H9 (cell line): ENCODE measurements at regions not wholly inside any gene's neighbourhood (a gene's known extent, or its start where the extent isn't known, plus 50 kb on each side); places are given as distances from the start of the nearest gene placed in this dataset.

Experiments used
- DNase-seq: peaks from one replicate; pipeline ENCODE4 v3.0.0-alpha.2; 2017
- H2AFZ ChIP-seq: one replicate; pipeline ENCODE4 v1.6.1; 2013; ENCODE audit warnings: mild to moderate bottlenecking, low read length, control low read depth, moderate library complexity
- H2AK5ac ChIP-seq: 2 replicates; pipeline ENCODE4 v1.6.1; 2013; ENCODE audit warnings: low read length, control low read depth, mixed read lengths; ENCODE audit not compliant: insufficient read length
- H2BK120ac ChIP-seq: one replicate; pipeline ENCODE4 v1.6.1; 2013; ENCODE audit warnings: low read depth, mild to moderate bottlenecking, low read length, control low read depth, inconsistent platforms; ENCODE audit not compliant: poor library complexity, severe bottlenecking
- H2BK12ac ChIP-seq: 2 replicates; pipeline ENCODE4 v1.6.1; 2013; ENCODE audit warnings: low read length, control low read depth, mixed read lengths, low read depth; ENCODE audit not compliant: insufficient read length
- H2BK15ac ChIP-seq: 2 replicates; pipeline ENCODE4 v1.6.1; 2013; ENCODE audit warnings: low read depth, low read length, control low read depth
- H2BK20ac ChIP-seq: one replicate; pipeline ENCODE4 v1.6.1; 2013; ENCODE audit warnings: low read depth, mild to moderate bottlenecking, low read length, control low read depth, inconsistent platforms; ENCODE audit not compliant: poor library complexity, severe bottlenecking
- H2BK5ac ChIP-seq: 2 replicates; pipeline ENCODE4 v1.6.1; 2013; ENCODE audit warnings: low read length, control low read depth, mixed read lengths; ENCODE audit not compliant: insufficient read length
- H3K14ac ChIP-seq: 2 replicates; pipeline ENCODE4 v1.6.1; 2013; ENCODE audit warnings: low read length, control low read depth; ENCODE audit not compliant: insufficient read depth
- H3K18ac ChIP-seq: 2 replicates; pipeline ENCODE4 v1.6.1; 2013; ENCODE audit warnings: low read depth, mild to moderate bottlenecking, mixed read lengths, low read length, control low read depth; ENCODE audit not compliant: insufficient read length
- H3K23ac ChIP-seq: 2 replicates; pipeline ENCODE4 v1.6.1; 2013; ENCODE audit warnings: low read length, control low read depth, mixed read lengths, low read depth; ENCODE audit not compliant: insufficient read length
- H3K23me2 ChIP-seq: 2 replicates; pipeline ENCODE4 v1.6.1; 2013; ENCODE audit warnings: low read depth, mild to moderate bottlenecking, mixed read lengths, low read length, control low read depth; ENCODE audit not compliant: insufficient read length, poor library complexity, severe bottlenecking
- H3K27ac ChIP-seq: 2 replicates; pipeline ENCODE4 v1.5.1; 2013; ENCODE audit warnings: low read length, control low read depth, mixed read lengths, low read depth; ENCODE audit not compliant: insufficient read length
- H3K27me3 ChIP-seq: 2 replicates; pipeline ENCODE4 v1.6.1; 2013; ENCODE audit warnings: low read length, control low read depth, inconsistent platforms; ENCODE audit not compliant: insufficient read depth
- H3K4ac ChIP-seq: 2 replicates; pipeline ENCODE4 v1.6.1; 2013; ENCODE audit warnings: low read depth, mild to moderate bottlenecking, control low read depth, inconsistent platforms, low read length, moderate library complexity
- H3K4me1 ChIP-seq: 2 replicates; pipeline ENCODE4 v1.6.1; 2013; ENCODE audit warnings: low read length, control low read depth, inconsistent platforms; ENCODE audit not compliant: insufficient read depth
- H3K4me2 ChIP-seq: 2 replicates; pipeline ENCODE4 v1.6.1; 2013; ENCODE audit warnings: low read length, control low read depth, mixed read lengths; ENCODE audit not compliant: insufficient read length, insufficient read depth
- H3K56ac ChIP-seq: 2 replicates; pipeline ENCODE4 v1.6.1; 2013; ENCODE audit warnings: low read depth, mild to moderate bottlenecking, mixed read lengths, low read length, control low read depth; ENCODE audit not compliant: insufficient read length
- H3K79me1 ChIP-seq: 2 replicates; pipeline ENCODE4 v1.6.1; 2013; ENCODE audit warnings: low read depth, mild to moderate bottlenecking, moderate library complexity, low read length, control low read depth, inconsistent platforms; ENCODE audit not compliant: insufficient read depth, poor library complexity, severe bottlenecking
- H3K79me2 ChIP-seq: 2 replicates; pipeline ENCODE4 v1.6.1; 2013; ENCODE audit warnings: low read length, control low read depth, inconsistent platforms; ENCODE audit not compliant: insufficient read depth
- H3K9ac ChIP-seq: 2 replicates; pipeline ENCODE4 v1.6.1; 2013; ENCODE audit warnings: low read length, control low read depth, mixed read lengths; ENCODE audit not compliant: insufficient read length; ENCODE audit errors: extremely low read depth
- H3K9me3 ChIP-seq: one replicate; pipeline ENCODE4 v1.6.1; 2013; ENCODE audit warnings: low read depth, low read length, inconsistent platforms; ENCODE audit not compliant: control insufficient read depth
- H3T11ph ChIP-seq: one replicate; pipeline ENCODE4 v1.6.1; 2013; ENCODE audit warnings: mild to moderate bottlenecking, low read length, control low read depth, inconsistent platforms
- H4K20me1 ChIP-seq: one replicate; pipeline ENCODE4 v1.6.1; 2013; ENCODE audit not compliant: control insufficient read depth, insufficient read length, insufficient read depth
- H4K5ac ChIP-seq: 2 replicates; pipeline ENCODE4 v1.6.1; 2013; ENCODE audit warnings: low read depth, mild to moderate bottlenecking, mixed read lengths, low read length, control low read depth; ENCODE audit not compliant: insufficient read length
- H4K8ac ChIP-seq: replicated peaks from 2 replicates; pipeline ENCODE4 v1.6.1; 2013; ENCODE audit warnings: low read length, control low read depth, mixed read lengths, low read depth; ENCODE audit not compliant: insufficient read length
- H4K91ac ChIP-seq: 2 replicates; pipeline ENCODE4 v1.6.1; 2013; ENCODE audit warnings: low read depth, mild to moderate bottlenecking, moderate library complexity, mixed read lengths, low read length, control low read depth; ENCODE audit not compliant: insufficient read length
- H3K27ac Mint-ChIP-seq, 3 experiments: 2 replicates in 2 of 3; 3 replicates in 1 of 3; pipeline ENCODE4 v1.8.0; 2020 to 2021; ENCODE audit warnings: mixed read lengths in 3 of 3, mild to moderate bottlenecking in 1 of 3, moderate library complexity in 1 of 3
- H3K27me3 Mint-ChIP-seq: 2 replicates; pipeline ENCODE4 v1.8.0; 2021; ENCODE audit warnings: low read depth, mild to moderate bottlenecking, moderate library complexity, mixed read lengths
- H3K36me3 Mint-ChIP-seq, 3 experiments: 2 replicates in 2 of 3; 3 replicates in 1 of 3; pipeline ENCODE4 v1.8.0; 2020 to 2021; ENCODE audit warnings: low read depth in 3 of 3, mixed read lengths in 3 of 3; ENCODE audit not compliant: insufficient read depth in 1 of 3
- H3K4me1 Mint-ChIP-seq, 2 experiments: 2 replicates each; pipeline ENCODE4 v1.8.0; 2020; ENCODE audit warnings: mixed read lengths in 2 of 2
- H3K4me3 Mint-ChIP-seq, 2 experiments: 2 replicates in 1 of 2; 3 replicates in 1 of 2; pipeline ENCODE4 v1.8.0; 2020 to 2021; ENCODE audit warnings: mild to moderate bottlenecking in 2 of 2, mixed read lengths in 2 of 2, moderate library complexity in 1 of 2
- H3K9me3 Mint-ChIP-seq, 2 experiments: 2 replicates in 1 of 2; 3 replicates in 1 of 2; pipeline ENCODE4 v1.8.0; 2020; ENCODE audit warnings: mild to moderate bottlenecking in 2 of 2, mixed read lengths in 2 of 2, moderate library complexity in 1 of 2
- WGBS: extraction: QIAGEN DNeasy Blood & Tissue Kit; methylation state at CpG from one replicate; pipeline ENCODE4 v1.1.7; 2013; ENCODE audit warnings: missing lambda C conversion rate, low lambda C conversion rate, mixed read lengths; ENCODE audit not compliant: insufficient read length; ENCODE audit errors: extremely low coverage; 5-methylcytosine and 5-hydroxymethylcytosine counted together
- TF ChIP-seq, protein P1 (sequence below): fragments of 200-600 bp; sonication (generic); conservative IDR thresholded peaks from 3 replicates; pipeline ENCODE4 v1.8.0; 2021; ENCODE audit warnings: antibody characterized with exemption, mild to moderate bottlenecking

DNA sequence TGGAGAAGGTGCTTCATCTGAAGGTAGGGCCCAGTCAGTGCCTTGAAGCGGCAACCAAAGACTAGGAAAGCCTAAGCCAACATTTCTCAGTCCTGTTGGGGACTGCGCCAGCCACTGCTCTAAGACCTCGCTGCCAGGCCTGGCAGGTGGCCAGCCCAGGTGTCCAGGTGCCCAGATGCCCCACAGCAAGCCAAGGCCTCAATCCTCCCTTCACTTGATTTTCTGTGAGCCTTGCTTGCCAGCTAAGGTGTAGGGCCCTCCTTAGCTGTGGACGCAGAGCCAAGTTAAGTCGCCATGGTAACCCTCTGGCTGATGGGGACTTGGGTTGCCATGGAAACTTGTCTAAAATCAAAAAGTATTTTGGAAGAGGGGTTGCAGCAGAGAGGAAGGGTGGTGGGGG, 135.0 kb downstream of the NAV1 start:
- TF ChIP-seq, protein P1, sequence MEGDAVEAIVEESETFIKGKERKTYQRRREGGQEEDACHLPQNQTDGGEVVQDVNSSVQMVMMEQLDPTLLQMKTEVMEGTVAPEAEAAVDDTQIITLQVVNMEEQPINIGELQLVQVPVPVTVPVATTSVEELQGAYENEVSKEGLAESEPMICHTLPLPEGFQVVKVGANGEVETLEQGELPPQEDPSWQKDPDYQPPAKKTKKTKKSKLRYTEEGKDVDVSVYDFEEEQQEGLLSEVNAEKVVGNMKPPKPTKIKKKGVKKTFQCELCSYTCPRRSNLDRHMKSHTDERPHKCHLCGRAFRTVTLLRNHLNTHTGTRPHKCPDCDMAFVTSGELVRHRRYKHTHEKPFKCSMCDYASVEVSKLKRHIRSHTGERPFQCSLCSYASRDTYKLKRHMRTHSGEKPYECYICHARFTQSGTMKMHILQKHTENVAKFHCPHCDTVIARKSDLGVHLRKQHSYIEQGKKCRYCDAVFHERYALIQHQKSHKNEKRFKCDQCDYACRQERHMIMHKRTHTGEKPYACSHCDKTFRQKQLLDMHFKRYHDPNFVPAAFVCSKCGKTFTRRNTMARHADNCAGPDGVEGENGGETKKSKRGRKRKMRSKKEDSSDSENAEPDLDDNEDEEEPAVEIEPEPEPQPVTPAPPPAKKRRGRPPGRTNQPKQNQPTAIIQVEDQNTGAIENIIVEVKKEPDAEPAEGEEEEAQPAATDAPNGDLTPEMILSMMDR, result no peak
- Histone ChIP-seq H2BK12ac (no peak overlapping the region), H3T11ph (no peak overlapping the region), H2BK5ac (no peak overlapping the region), H2AFZ (no peak overlapping the region), H2BK120ac (no peak overlapping the region), H2BK15ac (no peak overlapping the region), H3K18ac (no peak overlapping the region), H3K23me2 (no peaks in the 10 kb centered on the region), H3K79me2 (no peaks in the 10 kb centered on the region), H3K27me3 (no peaks in the 10 kb centered on the region), H3K23ac (no peak overlapping the region), H4K91ac (no peak overlapping the region), H2BK20ac (no peak overlapping the region), H4K8ac (no peak overlapping the region), H3K79me1 (no peaks in the 10 kb centered on the region), H3K9ac (no peak overlapping the region), H3K4me1 (peaks cover 9% of the 10 kb centered on the region; the same call in 1 of the 2 replicates), H3K4me2 (no peak overlapping the region), H3K27ac (no peak overlapping the region), H4K20me1 (no peaks in the 10 kb centered on the region), H2AK5ac (no peak overlapping the region), H3K9me3 (no peaks in the 10 kb centered on the region), H3K56ac (no peak overlapping the region), H3K14ac (no peak overlapping the region), H3K4ac (no peak overlapping the region), H4K5ac (no peak overlapping the region)
- no CpG with 5 or more reads among the region's 5 CpGs for WGBS
- H3K4me1 Mint-ChIP-seq, result peaks cover 24 to 32% of the 10 kb centered on the region in 2 experiments
- H3K36me3 Mint-ChIP-seq, result no peaks in the 10 kb centered on the region; a peak in 1 of 7 replicates
- DNase-seq, result no peak
- no peak overlapping the region for H3K27ac Mint-ChIP-seq
- H3K4me3 Mint-ChIP-seq, result no peak overlapping the region
- peaks cover 3% of the 10 kb centered on the region; the same call in 1 of the 2 replicates for H3K27me3 Mint-ChIP-seq
- no peaks in the 10 kb centered on the region; a peak in 2 of 5 replicates for H3K9me3 Mint-ChIP-seq
